Prostate gland (tissue), 2 donors: ENCODE measurements at regions not wholly inside any gene's neighbourhood (a gene's known extent, or its start where the extent isn't known, plus 50 kb on each side); places are given as distances from the start of the nearest gene placed in this dataset.

Source experiments
- CTCF ChIP-seq, 4 experiments: fragments of 200-600 bp in 2 of 4; fragments of 450-650 bp in 2 of 4; sonication (generic) in 2 of 4; IDR thresholded peaks; 1 replicate in 3 of 4; 2 replicates in 1 of 4; pipeline ENCODE4 v1.5.1; 2016 to 2019; ENCODE audit warnings: antibody characterized with exemption in 4 of 4, mild to moderate bottlenecking in 2 of 4, moderate library complexity in 2 of 4
- POLR2A ChIP-seq: fragments of 450-650 bp; IDR thresholded peaks from one replicate; pipeline ENCODE4 v1.6.1; 2016; ENCODE audit warnings: antibody characterized with exemption, mild to moderate bottlenecking
- POLR2AphosphoS5 ChIP-seq: sonication (generic); formaldehyde crosslinking; IDR thresholded peaks from one replicate; pipeline ENCODE4 v1.6.1; 2017; ENCODE audit warnings: antibody characterized with exemption

GRCh38 chr4:181307824-181308223, 935.4 kb upstream of the TENM3 start:
- no peak for TF ChIP-seq CTCF (IDR thresholded peaks at IDR 0.05)
- no peak for TF ChIP-seq POLR2A
- no peak for TF ChIP-seq POLR2AphosphoS5
